ENCODE measurements at regions not wholly inside any gene's neighbourhood (a gene's known extent, or its start where the extent isn't known, plus 50 kb on each side); places are given as distances from the start of the nearest gene placed in this dataset.

- TF ChIP-seq CTCF (IDR thresholded peaks at IDR 0.05; ENCODE audit: borderline replicate concordance, extremely low read depth, low read length, poor library complexity, severe bottlenecking), result no peak
- no peak for TF ChIP-seq EZH2 (IDR thresholded peaks at IDR 0.05; ENCODE audit: borderline replicate concordance, low read depth, low read length, severe bottlenecking)
Observed at GRCh38 chr5:13625616-13626198, 318.8 kb downstream of the DNAH5 start.
